IMR-90 (cell line): ENCODE measurements at regions not wholly inside any gene's neighbourhood (a gene's known extent, or its start where the extent isn't known, plus 50 kb on each side); places are given as distances from the start of the nearest gene placed in this dataset.

Experiments used
- ATAC-seq: fragments of 200-7000 bp; cut with Tn5 transposase; 2 replicates; pipeline ENCODE4 v1.9.1; 2020; ENCODE audit warnings: low read depth, mild to moderate bottlenecking, moderate library complexity
- BruUV-seq: library from RNA; stranded (reverse); fragments of 400-500 nt; replicated peaks from 2 replicates; lab custom pipeline; 2021; lab: Mats Ljungman, UMichigan
- CTCF ChIA-PET: fragments of 300-600 bp; formaldehyde crosslinking; extraction: SDS; loops from one replicate; lab custom pipeline; 2021; ENCODE audit warnings: antibody characterized with exemption; lab: Yijun Ruan, JAX
- POLR2A ChIA-PET: fragments of 300-600 bp; sonication (Branson Sonifier 250); formaldehyde crosslinking; loops from one replicate; lab custom pipeline; 2022; ENCODE audit warnings: antibody characterized with exemption; ENCODE audit not compliant: unreplicated experiment; lab: Charles Lee
- DNase-seq: peaks from one replicate; pipeline ENCODE4 v3.0.0; 2013
- H2AFZ ChIP-seq: replicated peaks from 2 replicates; pipeline ENCODE3; 2013; ENCODE audit warnings: low read length, mild to moderate bottlenecking; ENCODE audit not compliant: poor library complexity
- H2AK5ac ChIP-seq: 2 replicates; pipeline ENCODE4 v1.6.1; 2013; ENCODE audit warnings: low read depth, low read length, inconsistent platforms
- H2AK9ac ChIP-seq: replicated peaks from 2 replicates; pipeline ENCODE3; 2013; ENCODE audit warnings: mild to moderate bottlenecking, low read depth, low read length, moderate library complexity; ENCODE audit not compliant: poor library complexity
- H2BK120ac ChIP-seq: 2 replicates; pipeline ENCODE4 v1.6.1; 2013; ENCODE audit warnings: low read depth, low read length, inconsistent platforms
- H2BK15ac ChIP-seq: 3 replicates; pipeline ENCODE4 v1.6.1; 2013; ENCODE audit warnings: low read depth, low read length, inconsistent platforms
- H2BK20ac ChIP-seq: 2 replicates; pipeline ENCODE4 v1.6.1; 2013; ENCODE audit warnings: low read depth, mild to moderate bottlenecking, inconsistent platforms, low read length, moderate library complexity
- H2BK5ac ChIP-seq: 2 replicates; pipeline ENCODE4 v1.6.1; 2013; ENCODE audit warnings: mild to moderate bottlenecking, low read depth, low read length, inconsistent platforms; ENCODE audit not compliant: poor library complexity, severe bottlenecking
- H3K14ac ChIP-seq: replicated peaks from 2 replicates; pipeline ENCODE4 v1.6.1; 2013; ENCODE audit warnings: low read depth, low read length, inconsistent platforms
- H3K18ac ChIP-seq: 2 replicates; pipeline ENCODE4 v1.6.1; 2013; ENCODE audit warnings: low read depth, low read length, control low read depth
- H3K23ac ChIP-seq: 2 replicates; pipeline ENCODE4 v1.6.1; 2013; ENCODE audit warnings: low read depth, low read length, inconsistent platforms
- H3K27ac ChIP-seq: 2 replicates; pipeline ENCODE4 v1.5.1; 2013; ENCODE audit warnings: mild to moderate bottlenecking, control low read depth, low read length; ENCODE audit not compliant: insufficient read depth
- H3K27me3 ChIP-seq: 2 replicates; pipeline ENCODE4 v1.6.1; 2013; ENCODE audit warnings: low read length; ENCODE audit not compliant: control insufficient read depth, insufficient read depth
- H3K36me3 ChIP-seq: 2 replicates; pipeline ENCODE4 v1.6.1; 2013; ENCODE audit warnings: low read length, mixed read lengths; ENCODE audit not compliant: control insufficient read depth, insufficient read depth
- H3K4ac ChIP-seq: 2 replicates; pipeline ENCODE4 v1.6.1; 2013; ENCODE audit warnings: low read depth, low read length, inconsistent platforms
- H3K4me1 ChIP-seq: 2 replicates; pipeline ENCODE4 v1.6.1; 2013; ENCODE audit warnings: low read length, mixed read lengths; ENCODE audit not compliant: control insufficient read depth, insufficient read depth
- H3K4me2 ChIP-seq: 2 replicates; pipeline ENCODE4 v1.6.1; 2013; ENCODE audit warnings: low read depth, mild to moderate bottlenecking, control low read depth, low read length, moderate library complexity
- H3K4me3 ChIP-seq: 2 replicates; pipeline ENCODE4 v1.5.1; 2013; ENCODE audit warnings: low read depth, mild to moderate bottlenecking, control low read depth, low read length, moderate library complexity; ENCODE audit not compliant: insufficient read depth
- H3K56ac ChIP-seq: 2 replicates; pipeline ENCODE4 v1.6.1; 2013; ENCODE audit warnings: low read length, inconsistent platforms; ENCODE audit not compliant: insufficient read depth; ENCODE audit errors: extremely low read depth
- H3K79me1 ChIP-seq, 2 experiments: 2 replicates each; pipeline ENCODE4 v1.6.1; 2013; ENCODE audit warnings: low read length in 2 of 2, inconsistent platforms in 1 of 2, low read depth in 1 of 2
- H3K9ac ChIP-seq: 2 replicates; pipeline ENCODE4 v1.6.1; 2013; ENCODE audit warnings: low read depth, low read length, control low read depth
- H3K9me1 ChIP-seq: 2 replicates; pipeline ENCODE4 v1.6.1; 2013; ENCODE audit warnings: low read length, inconsistent platforms; ENCODE audit not compliant: insufficient read depth
- H3K9me3 ChIP-seq: 2 replicates; pipeline ENCODE4 v1.6.1; 2013; ENCODE audit warnings: low read length; ENCODE audit not compliant: control insufficient read depth, insufficient read depth
- H4K20me1 ChIP-seq: 2 replicates; pipeline ENCODE4 v1.6.1; 2013; ENCODE audit warnings: low read length, inconsistent platforms; ENCODE audit not compliant: insufficient read depth
- H4K5ac ChIP-seq: 2 replicates; pipeline ENCODE4 v1.6.1; 2013; ENCODE audit warnings: mild to moderate bottlenecking, low read depth, low read length, control low read depth
- H4K8ac ChIP-seq, 2 experiments: 2 replicates each; pipeline ENCODE4 v1.6.1; 2013; ENCODE audit warnings: low read depth in 2 of 2, low read length in 2 of 2, control low read depth in 1 of 2, inconsistent platforms in 1 of 2
- H4K91ac ChIP-seq: 2 replicates; pipeline ENCODE4 v1.6.1; 2013; ENCODE audit warnings: low read depth, low read length, inconsistent platforms; ENCODE audit not compliant: insufficient read depth
- FOS ChIP-seq: fragments of 150-350 bp; IDR thresholded peaks from 2 replicates; pipeline ENCODE4 v1.6.1; 2016; ENCODE audit warnings: low read depth, low read length
- MAZ ChIP-seq: IDR thresholded peaks from 2 replicates; pipeline ENCODE4 v1.6.1; 2012; ENCODE audit warnings: low read depth, mild to moderate bottlenecking, low read length, improper control_type of control experiment, moderate library complexity, borderline replicate concordance
- MXI1 ChIP-seq: IDR thresholded peaks from 2 replicates; pipeline ENCODE4 v1.6.1; 2012; ENCODE audit warnings: low read depth, mild to moderate bottlenecking, low read length, moderate library complexity, borderline replicate concordance
- NFE2L2 ChIP-seq: fragments of 150-350 bp; IDR thresholded peaks from 2 replicates; pipeline ENCODE4 v1.6.1; 2016; ENCODE audit warnings: low read depth, mild to moderate bottlenecking, low read length
- RCOR1 ChIP-seq: IDR thresholded peaks from 2 replicates; pipeline ENCODE4 v1.6.1; 2012; ENCODE audit warnings: mild to moderate bottlenecking, low read length, improper control_type of control experiment; ENCODE audit not compliant: insufficient replicate concordance
- RFX5 ChIP-seq: IDR thresholded peaks from 2 replicates; pipeline ENCODE4 v1.8.0; 2012; ENCODE audit warnings: low read depth, mild to moderate bottlenecking, low read length, moderate library complexity
- SMC3 ChIP-seq: fragments of 150-350 bp; IDR thresholded peaks from 2 replicates; pipeline ENCODE4 v1.6.1; 2016; ENCODE audit warnings: low read depth, mild to moderate bottlenecking, antibody characterized with exemption, low read length, moderate library complexity
- WGBS, 2 experiments: methylation state at CpG; one replicate each; pipeline versions ENCODE4 v1.1.5 to v1.1.7; 2013; ENCODE audit warnings: missing lambda C conversion rate in 2 of 2; ENCODE audit not compliant: insufficient read length in 1 of 2; ENCODE audit errors: extremely low coverage in 2 of 2; 5-methylcytosine and 5-hydroxymethylcytosine counted together
- dilution Hi-C: fragments of 300-500 bp; cut with HindIII; formaldehyde crosslinking; loops from one replicate; pipeline ENCODE4 v1.14.3; 2018; ENCODE audit warnings: low sequenced_read_pairs; ENCODE audit not compliant: unreplicated experiment
- in situ Hi-C: fragments of 300-500 bp; cut with MboI; formaldehyde crosslinking; loops from 3 replicates; pipeline ENCODE4 v1.14.3; 2019; ENCODE audit warnings: low sequenced_read_pairs, inconsistent platforms, mixed read lengths
- intact Hi-C: fragments of 100-400 bp; cut with micrococcal nuclease; formaldehyde crosslinking; loops from 2 replicates; pipeline ENCODE4 v1.10.0; 2022

DNA sequence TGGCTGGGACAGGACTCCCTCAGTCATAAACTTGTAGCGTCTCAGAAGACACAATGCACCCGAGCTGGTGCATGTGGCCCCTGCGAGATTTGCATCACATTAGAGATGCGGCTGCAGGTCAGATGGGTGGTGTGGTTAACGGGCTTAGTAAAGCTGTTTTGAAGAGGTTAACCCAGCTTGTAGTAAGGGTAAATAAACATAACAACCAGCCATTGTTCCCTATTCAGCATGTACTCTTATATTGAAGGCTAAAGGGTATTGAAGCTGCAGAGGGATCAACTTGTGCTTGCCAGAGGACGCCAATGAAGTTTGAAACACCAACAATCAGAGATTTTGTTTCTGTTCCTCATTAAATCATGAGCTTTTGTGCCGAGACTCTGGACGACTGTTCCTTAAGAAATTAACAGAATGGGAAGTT is 79.4 kb downstream of the ZIC5 start:
- peaks cover 49% of the 10 kb centered on the region for H3K27me3 ChIP-seq
- H3K4me3 ChIP-seq: no peak overlapping the region
- H3K9ac ChIP-seq: no peak overlapping the region
- no peaks in the 10 kb centered on the region for H3K9me1 ChIP-seq
- BruUV-seq: no TSS peak
- H2BK20ac ChIP-seq: no peak overlapping the region
- dilution Hi-C loops (no loop called here), intact Hi-C loops (no loop called here), in situ Hi-C loops (no loop called here)
- TF ChIP-seq MAZ (no peak), RFX5 (no peak), NFE2L2 (no peak), FOS (no peak), MXI1 (no peak), SMC3 (no peak), RCOR1 (no peak)
- no peak overlapping the region for H2AK9ac ChIP-seq
- H2AFZ ChIP-seq: no peak overlapping the region
- ChIA-PET CTCF (no interaction called here), POLR2A (no interaction called here)
- no peak overlapping the region for H2BK120ac ChIP-seq
- no peak overlapping the region for H3K56ac ChIP-seq
- H2BK5ac ChIP-seq: no peak overlapping the region
- H4K5ac ChIP-seq: no peak overlapping the region
- WGBS, 2 experiments: no CpG with 5 or more reads among the region's 8 CpGs
- no peak overlapping the region for H3K4me2 ChIP-seq
- H3K18ac ChIP-seq: no peak overlapping the region
- H3K4ac ChIP-seq: no peak overlapping the region
- no peak for DNase-seq
- no peak overlapping the region for H4K91ac ChIP-seq
- no peak overlapping the region for H2BK15ac ChIP-seq
- H3K79me1 ChIP-seq: no peaks in the 10 kb centered on the region
- no peak overlapping the region for H4K8ac ChIP-seq
- H3K9me3 ChIP-seq: peaks cover 9% of the 10 kb centered on the region
- no peak overlapping the region for H3K23ac ChIP-seq
- H2AK5ac ChIP-seq: no peak overlapping the region
- H3K27ac ChIP-seq: no peak overlapping the region
- no peaks in the 10 kb centered on the region for H4K20me1 ChIP-seq
- no peak for ATAC-seq
- H3K4me1 ChIP-seq: no peaks in the 10 kb centered on the region
- no peaks in the 10 kb centered on the region for H3K36me3 ChIP-seq
- H3K14ac ChIP-seq: no peak overlapping the region
